Kidney epithelial cell (primary cell): ENCODE measurements at regions not wholly inside any gene's neighbourhood (a gene's known extent, or its start where the extent isn't known, plus 50 kb on each side); places are given as distances from the start of the nearest gene placed in this dataset.

Source experiments
- DNase-seq: peaks from one replicate; pipeline ENCODE4 v3.0.0-alpha.2; 2010; ENCODE audit warnings: low read depth
- H3K27me3 ChIP-seq: 2 replicates; pipeline ENCODE4 v1.6.0; 2011; ENCODE audit warnings: low read length; ENCODE audit not compliant: control insufficient read depth, insufficient read depth
- H3K36me3 ChIP-seq: 2 replicates; pipeline ENCODE4 v1.5.1; 2011; ENCODE audit warnings: low read length; ENCODE audit not compliant: control insufficient read depth, insufficient read depth
- H3K4me3 ChIP-seq: 2 replicates; pipeline ENCODE4 v1.5.1; 2011; ENCODE audit warnings: low read depth, mild to moderate bottlenecking, control low read depth, low read length
- CTCF ChIP-seq: IDR thresholded peaks from 2 replicates; pipeline ENCODE4 v1.5.1; 2011; ENCODE audit warnings: mild to moderate bottlenecking, moderate library complexity, low read length, control low read depth, inconsistent platforms; ENCODE audit not compliant: insufficient read depth, poor library complexity, severe bottlenecking

GRCh38 chr10:85168243-85168642 lies 839.9 kb downstream of the CCSER2 start:
- Histone ChIP-seq H3K4me3 (no peak overlapping the region), H3K36me3 (no peaks in the 10 kb centered on the region), H3K27me3 (no peaks in the 10 kb centered on the region)
- no peak for TF ChIP-seq CTCF
- DNase-seq, result no peak

GRCh38 chr10:85170026-85170425 lies 841.6 kb downstream of the CCSER2 start:
- Histone ChIP-seq H3K36me3 (no peaks in the 10 kb centered on the region), H3K4me3 (no peak overlapping the region), H3K27me3 (no peaks in the 10 kb centered on the region)
- DNase-seq, result no peak
- no peak for TF ChIP-seq CTCF

- TF ChIP-seq CTCF, result no peak
- no peak for DNase-seq
- no peaks in the 10 kb centered on the region for H3K27me3 ChIP-seq
- H3K4me3 ChIP-seq, result no peak overlapping the region
- H3K36me3 ChIP-seq, result no peaks in the 10 kb centered on the region
Observed at GRCh38 chr10:85175635-85176034, 847.2 kb downstream of the CCSER2 start.

- Histone ChIP-seq H3K27me3 (no peaks in the 10 kb centered on the region), H3K36me3 (no peaks in the 10 kb centered on the region), H3K4me3 (no peak overlapping the region)
- no peak for TF ChIP-seq CTCF
- DNase-seq, result no peak
Observed at GRCh38 chr10:85177767-85178166, 849.4 kb downstream of the CCSER2 start.

- no peak for DNase-seq
- H3K36me3 ChIP-seq, result no peaks in the 10 kb centered on the region
- H3K4me3 ChIP-seq, result no peak overlapping the region
- no peaks in the 10 kb centered on the region for H3K27me3 ChIP-seq
- no peak for TF ChIP-seq CTCF
Observed at GRCh38 chr10:85187047-85187446, 858.7 kb downstream of the CCSER2 start.

GRCh38 chr10:85188770-85189484 lies 860.5 kb downstream of the CCSER2 start:
- no peaks in the 10 kb centered on the region for H3K27me3 ChIP-seq
- H3K36me3 ChIP-seq, result no peaks in the 10 kb centered on the region
- no peak overlapping the region for H3K4me3 ChIP-seq
- no peak for DNase-seq
- no peak for TF ChIP-seq CTCF
